ENCODE measurements at regions not wholly inside any gene's neighbourhood (a gene's known extent, or its start where the extent isn't known, plus 50 kb on each side); places are given as distances from the start of the nearest gene placed in this dataset.

- no peak for ATAC-seq (ENCODE audit: insufficient read depth, low FRiP score)
Observed at GRCh38 chr13:86462011-86462410, 662.8 kb upstream of the SLITRK6 start.

GRCh38 chr13:86464193-86464592 lies 665.0 kb upstream of the SLITRK6 start:
- Histone ChIP-seq H3K4me3 (no peak overlapping the region), H3K27me3 (ENCODE audit: control insufficient read depth in 3 of 3, insufficient read depth in 3 of 3, low read length in 2 of 3) (no peaks in the 10 kb centered on the region), H3K27ac (ENCODE audit: low read depth in 1 of 2, low read length in 1 of 2) (no peak overlapping the region), H3K4me1 (ENCODE audit: control insufficient read depth in 5 of 5, insufficient read depth in 5 of 5, low read length in 5 of 5) (no peaks in the 10 kb centered on the region), H3K36me3 (ENCODE audit: control insufficient read depth in 4 of 4, insufficient read depth in 4 of 4, low read length in 4 of 4) (no peaks in the 10 kb centered on the region), H3K9ac (ENCODE audit: insufficient read depth in 1 of 2, low read length in 2 of 2) (no peak overlapping the region), H3K9me3 (ENCODE audit: control insufficient read depth in 4 of 4, insufficient read depth in 3 of 4, low read length in 3 of 4) (no peaks in the 10 kb centered on the region)
- WGBS, 2 donors = 55 to 65% methylated on average over 3 of the region's 3 CpGs
- DNase-seq = peak in 2 of 3 donors; percentile 14 to 29
- ATAC-seq (ENCODE audit: insufficient read depth, low FRiP score) = no peak
- no peak for TF ChIP-seq CTCF (IDR thresholded peaks at IDR 0.05; ENCODE audit: control extremely low read depth, extremely low read depth)

More at GRCh38 chr13:86462011-86462410, 662.8 kb upstream of the SLITRK6 start:
- Histone ChIP-seq H3K9ac (ENCODE audit: insufficient read depth in 1 of 2, low read length in 2 of 2) (no peak overlapping the region), H3K27ac (ENCODE audit: low read depth in 1 of 2, low read length in 1 of 2) (no peak overlapping the region), H3K4me1 (ENCODE audit: control insufficient read depth in 5 of 5, insufficient read depth in 5 of 5, low read length in 5 of 5) (no peaks in the 10 kb centered on the region), H3K4me3 (no peak overlapping the region), H3K9me3 (ENCODE audit: control insufficient read depth in 4 of 4, insufficient read depth in 3 of 4, low read length in 3 of 4) (no peaks in the 10 kb centered on the region), H3K36me3 (ENCODE audit: control insufficient read depth in 4 of 4, insufficient read depth in 4 of 4, low read length in 4 of 4) (no peaks in the 10 kb centered on the region), H3K27me3 (ENCODE audit: control insufficient read depth in 3 of 3, insufficient read depth in 3 of 3, low read length in 2 of 3) (no peaks in the 10 kb centered on the region)
- no peak for TF ChIP-seq CTCF (IDR thresholded peaks at IDR 0.05; ENCODE audit: control extremely low read depth, extremely low read depth)
- DNase-seq = no peak

- TF ChIP-seq CTCF (IDR thresholded peaks at IDR 0.05; ENCODE audit: control extremely low read depth, extremely low read depth) = no peak
- DNase-seq = no peak
- Histone ChIP-seq H3K9ac (ENCODE audit: insufficient read depth in 1 of 2, low read length in 2 of 2) (no peak overlapping the region), H3K4me1 (ENCODE audit: control insufficient read depth in 5 of 5, insufficient read depth in 5 of 5, low read length in 5 of 5) (no peaks in the 10 kb centered on the region), H3K27me3 (ENCODE audit: control insufficient read depth in 3 of 3, insufficient read depth in 3 of 3, low read length in 2 of 3) (no peaks in the 10 kb centered on the region), H3K9me3 (ENCODE audit: control insufficient read depth in 4 of 4, insufficient read depth in 3 of 4, low read length in 3 of 4) (no peaks in the 10 kb centered on the region), H3K4me3 (no peak overlapping the region), H3K27ac (ENCODE audit: low read depth in 1 of 2, low read length in 1 of 2) (no peak overlapping the region), H3K36me3 (ENCODE audit: control insufficient read depth in 4 of 4, insufficient read depth in 4 of 4, low read length in 4 of 4) (no peaks in the 10 kb centered on the region)
- 85 to 92% methylated on average over 1 of the region's 1 CpG for WGBS, 2 donors
- ATAC-seq (ENCODE audit: insufficient read depth, low FRiP score) = no peak
Observed at GRCh38 chr13:86474971-86475370, 675.8 kb upstream of the SLITRK6 start.

GRCh38 chr13:86476656-86477055 lies 677.4 kb upstream of the SLITRK6 start:
- WGBS, 2 donors = 83 to 84% methylated on average over 5 of the region's 5 CpGs
- Histone ChIP-seq H3K9ac (ENCODE audit: insufficient read depth in 1 of 2, low read length in 2 of 2) (no peak overlapping the region), H3K27me3 (ENCODE audit: control insufficient read depth in 3 of 3, insufficient read depth in 3 of 3, low read length in 2 of 3) (no peaks in the 10 kb centered on the region), H3K36me3 (ENCODE audit: control insufficient read depth in 4 of 4, insufficient read depth in 4 of 4, low read length in 4 of 4) (no peaks in the 10 kb centered on the region), H3K4me1 (ENCODE audit: control insufficient read depth in 5 of 5, insufficient read depth in 5 of 5, low read length in 5 of 5) (no peaks in the 10 kb centered on the region), H3K4me3 (no peak overlapping the region), H3K9me3 (ENCODE audit: control insufficient read depth in 4 of 4, insufficient read depth in 3 of 4, low read length in 3 of 4) (no peaks in the 10 kb centered on the region), H3K27ac (ENCODE audit: low read depth in 1 of 2, low read length in 1 of 2) (no peak overlapping the region)
- no peak for DNase-seq
- ATAC-seq (ENCODE audit: insufficient read depth, low FRiP score) = no peak
- TF ChIP-seq CTCF (IDR thresholded peaks at IDR 0.05; ENCODE audit: control extremely low read depth, extremely low read depth) = no peak
